ENCODE measurements at regions not wholly inside any gene's neighbourhood (a gene's known extent, or its start where the extent isn't known, plus 50 kb on each side); places are given as distances from the start of the nearest gene placed in this dataset.

DNA sequence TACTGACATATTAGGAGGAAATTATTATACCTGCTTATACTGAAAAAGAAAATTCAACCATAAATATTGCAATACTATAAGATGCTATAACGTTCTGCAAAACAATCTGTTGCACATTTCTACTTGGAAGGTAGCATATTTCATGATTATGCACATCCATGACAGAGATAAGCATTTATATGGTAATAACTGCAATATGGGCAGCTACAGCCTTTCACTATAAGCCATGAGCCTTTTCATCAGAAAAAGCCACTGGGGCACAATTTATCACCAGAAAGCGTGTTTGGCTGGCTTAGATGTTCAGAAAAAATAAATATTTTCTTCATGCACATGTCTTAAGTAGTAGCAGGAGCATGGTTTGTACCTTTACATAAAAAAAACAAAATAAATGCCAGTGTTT, 340.7 kb downstream of the GALC start:
- Mint-ChIP-seq H3K27me3 (no peaks in the 10 kb centered on the region), H3K9me3 (ENCODE audit: low read depth) (peaks cover 24% of the 10 kb centered on the region), H3K36me3 (ENCODE audit: insufficient read depth) (peaks cover 4% of the 10 kb centered on the region), H3K27ac (no peak overlapping the region), H3K4me3 (ENCODE audit: low read depth) (no peak overlapping the region), H3K4me1 (ENCODE audit: low read depth) (no peaks in the 10 kb centered on the region)
- no peak for DNase-seq (ENCODE audit: low spot score, unreplicated experiment)
- TF ChIP-seq, protein P1, sequence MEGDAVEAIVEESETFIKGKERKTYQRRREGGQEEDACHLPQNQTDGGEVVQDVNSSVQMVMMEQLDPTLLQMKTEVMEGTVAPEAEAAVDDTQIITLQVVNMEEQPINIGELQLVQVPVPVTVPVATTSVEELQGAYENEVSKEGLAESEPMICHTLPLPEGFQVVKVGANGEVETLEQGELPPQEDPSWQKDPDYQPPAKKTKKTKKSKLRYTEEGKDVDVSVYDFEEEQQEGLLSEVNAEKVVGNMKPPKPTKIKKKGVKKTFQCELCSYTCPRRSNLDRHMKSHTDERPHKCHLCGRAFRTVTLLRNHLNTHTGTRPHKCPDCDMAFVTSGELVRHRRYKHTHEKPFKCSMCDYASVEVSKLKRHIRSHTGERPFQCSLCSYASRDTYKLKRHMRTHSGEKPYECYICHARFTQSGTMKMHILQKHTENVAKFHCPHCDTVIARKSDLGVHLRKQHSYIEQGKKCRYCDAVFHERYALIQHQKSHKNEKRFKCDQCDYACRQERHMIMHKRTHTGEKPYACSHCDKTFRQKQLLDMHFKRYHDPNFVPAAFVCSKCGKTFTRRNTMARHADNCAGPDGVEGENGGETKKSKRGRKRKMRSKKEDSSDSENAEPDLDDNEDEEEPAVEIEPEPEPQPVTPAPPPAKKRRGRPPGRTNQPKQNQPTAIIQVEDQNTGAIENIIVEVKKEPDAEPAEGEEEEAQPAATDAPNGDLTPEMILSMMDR (IDR thresholded peaks at IDR 0.05; ENCODE audit: unreplicated experiment), result no peak

DNA sequence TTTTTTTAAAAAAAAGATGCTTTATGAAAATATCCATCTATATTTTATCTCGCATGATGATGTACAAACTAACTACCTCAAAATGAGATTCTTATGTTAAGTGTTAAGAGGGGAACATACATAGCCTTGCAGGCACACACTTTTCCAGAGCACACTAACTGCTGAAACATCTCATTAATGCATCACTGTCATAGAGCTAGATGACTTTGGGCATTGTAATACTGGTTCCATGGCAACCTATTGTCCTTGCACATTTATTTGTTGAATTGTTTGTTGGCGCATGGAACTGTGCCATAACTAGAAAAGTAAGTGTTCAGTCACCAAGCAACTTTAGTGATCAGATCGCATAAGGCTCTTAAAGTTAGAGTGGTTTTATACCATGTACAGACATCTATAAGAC, 348.3 kb downstream of the GALC start:
- TF ChIP-seq, protein P1 (IDR thresholded peaks at IDR 0.05; ENCODE audit: unreplicated experiment), result no peak
- Mint-ChIP-seq H3K9me3 (ENCODE audit: low read depth) (peaks cover 16% of the 10 kb centered on the region), H3K36me3 (ENCODE audit: insufficient read depth) (peaks cover 2% of the 10 kb centered on the region), H3K27ac (no peak overlapping the region), H3K4me1 (ENCODE audit: low read depth) (no peaks in the 10 kb centered on the region), H3K27me3 (no peaks in the 10 kb centered on the region), H3K4me3 (ENCODE audit: low read depth) (no peak overlapping the region)
- DNase-seq (ENCODE audit: low spot score, unreplicated experiment), result no peak

DNA sequence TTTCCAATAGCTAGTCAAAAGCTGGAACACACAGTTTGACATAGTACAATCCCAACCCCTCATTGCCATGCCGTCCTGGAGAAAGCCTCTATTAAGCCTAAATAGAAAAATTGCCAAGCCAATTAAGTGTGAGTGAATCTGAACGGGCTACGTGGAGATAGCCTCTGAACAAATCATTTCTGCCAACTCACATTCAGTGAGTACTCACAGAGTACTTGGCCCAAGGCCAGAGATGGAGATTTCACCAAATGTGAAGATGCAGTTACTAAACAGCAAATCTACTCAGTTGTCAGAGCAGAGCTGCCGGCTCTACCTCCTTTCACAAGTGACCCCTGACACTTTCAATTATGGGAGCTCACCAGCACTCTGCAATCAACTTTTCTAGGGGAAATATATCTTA, 350.0 kb downstream of the GALC start:
- Mint-ChIP-seq H3K4me3 (ENCODE audit: low read depth) (no peak overlapping the region), H3K27ac (no peak overlapping the region), H3K4me1 (ENCODE audit: low read depth) (no peaks in the 10 kb centered on the region), H3K9me3 (ENCODE audit: low read depth) (peaks cover 3% of the 10 kb centered on the region), H3K36me3 (ENCODE audit: insufficient read depth) (no peaks in the 10 kb centered on the region), H3K27me3 (no peaks in the 10 kb centered on the region)
- TF ChIP-seq, protein P1 (IDR thresholded peaks at IDR 0.05; ENCODE audit: unreplicated experiment), result no peak
- no peak for DNase-seq (ENCODE audit: low spot score, unreplicated experiment)

DNA sequence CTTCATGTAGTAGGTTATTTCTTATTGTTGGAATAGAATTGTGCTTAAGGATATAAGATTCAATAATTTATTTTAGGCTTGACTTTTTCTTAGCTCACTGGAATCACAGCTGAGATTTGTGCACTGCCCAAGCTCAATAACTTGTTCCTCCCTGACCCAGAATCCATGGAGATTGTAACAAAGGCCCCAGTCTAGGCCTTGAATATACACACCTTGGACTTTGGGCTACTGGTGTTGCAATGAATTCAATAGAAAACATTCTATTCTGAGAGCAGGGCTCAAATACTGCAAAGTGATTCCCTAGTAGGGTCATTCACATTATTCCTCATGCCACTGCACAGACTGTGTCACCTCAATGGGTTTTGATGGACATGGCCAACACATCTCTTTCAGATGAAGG, 352.4 kb downstream of the GALC start:
- no peaks in the 10 kb centered on the region for H3K36me3 Mint-ChIP-seq (ENCODE audit: insufficient read depth)
- no peak overlapping the region for H3K4me3 Mint-ChIP-seq (ENCODE audit: low read depth)
- H3K4me1 Mint-ChIP-seq (ENCODE audit: low read depth), result peaks cover 5% of the 10 kb centered on the region
- H3K27me3 Mint-ChIP-seq, result no peaks in the 10 kb centered on the region
- no peak overlapping the region for H3K27ac Mint-ChIP-seq
- TF ChIP-seq, protein P1 (IDR thresholded peaks at IDR 0.05; ENCODE audit: unreplicated experiment), result no peak
- no peaks in the 10 kb centered on the region for H3K9me3 Mint-ChIP-seq (ENCODE audit: low read depth)
- no peak for DNase-seq (ENCODE audit: low spot score, unreplicated experiment)

DNA sequence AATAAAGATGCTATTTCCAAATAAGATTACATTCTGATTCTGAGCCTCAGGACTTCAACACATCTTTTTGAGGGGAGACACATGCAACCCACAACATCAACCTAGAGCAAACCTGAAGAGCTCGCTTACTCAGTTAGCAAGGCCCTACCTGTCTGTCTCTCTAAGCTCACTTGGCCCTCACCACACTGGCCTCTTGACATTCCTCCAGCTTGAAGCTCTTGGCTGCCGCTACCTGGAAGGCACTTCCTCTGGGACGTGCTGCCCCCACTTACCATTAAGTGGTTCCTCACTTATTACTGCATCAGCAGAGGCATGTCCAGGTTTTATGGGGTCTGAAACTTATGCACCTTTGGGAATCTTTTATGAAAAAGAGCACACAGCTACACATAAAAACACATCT, 354.8 kb downstream of the GALC start:
- Mint-ChIP-seq H3K4me1 (ENCODE audit: low read depth) (peaks cover 5% of the 10 kb centered on the region), H3K27me3 (no peaks in the 10 kb centered on the region)

More for the DNA sequence above, 354.8 kb downstream of the GALC start:
- Mint-ChIP-seq H3K36me3 (ENCODE audit: insufficient read depth) (no peaks in the 10 kb centered on the region), H3K27ac (no peak overlapping the region), H3K4me3 (ENCODE audit: low read depth) (no peak overlapping the region), H3K9me3 (ENCODE audit: low read depth) (peaks cover 3% of the 10 kb centered on the region)
- TF ChIP-seq, protein P1 (IDR thresholded peaks at IDR 0.05; ENCODE audit: unreplicated experiment), result no peak
- no peak for DNase-seq (ENCODE audit: low spot score, unreplicated experiment)
